ENCODE measurements at regions not wholly inside any gene's neighbourhood (a gene's known extent, or its start where the extent isn't known, plus 50 kb on each side); places are given as distances from the start of the nearest gene placed in this dataset.

- DNase-seq, result no peak
Measured at GRCh38 chr15:97446138-97446537, 514.4 kb upstream of the ARRDC4 start.

GRCh38 chr15:97456521-97457202 is 503.8 kb upstream of the ARRDC4 start:
- no peak for DNase-seq

GRCh38 chr15:97457203-97457847 is 503.2 kb upstream of the ARRDC4 start:
- no peak for DNase-seq

- DNase-seq, result no peak
Measured at GRCh38 chr15:97459771-97460170, 500.7 kb upstream of the ARRDC4 start.

- no peak for DNase-seq
Measured at GRCh38 chr15:97461226-97461625, 499.3 kb upstream of the ARRDC4 start.

GRCh38 chr15:97463696-97464095 is 496.8 kb upstream of the ARRDC4 start:
- no peak for DNase-seq

- no peak for DNase-seq
Measured at GRCh38 chr15:97470417-97470816, 490.1 kb upstream of the ARRDC4 start.

- no peak for DNase-seq
Measured at GRCh38 chr15:97473627-97474026, 486.9 kb upstream of the ARRDC4 start.

GRCh38 chr15:97479957-97480356 is 480.5 kb upstream of the ARRDC4 start:
- DNase-seq, result no peak

- no peak for DNase-seq
Measured at GRCh38 chr15:97482521-97482920, 478.0 kb upstream of the ARRDC4 start.

GRCh38 chr15:97483232-97483631 is 477.3 kb upstream of the ARRDC4 start:
- no peak for DNase-seq

GRCh38 chr15:97490429-97490828 is 470.1 kb upstream of the ARRDC4 start:
- no peak for DNase-seq

GRCh38 chr15:97501291-97501690 is 459.2 kb upstream of the ARRDC4 start:
- no peak for DNase-seq

- DNase-seq, result no peak
Measured at GRCh38 chr15:97502038-97502437, 458.5 kb upstream of the ARRDC4 start.

- no peak for DNase-seq
Measured at GRCh38 chr15:97504031-97504792, 456.3 kb upstream of the ARRDC4 start.

GRCh38 chr15:97517737-97518136 is 442.8 kb upstream of the ARRDC4 start:
- DNase-seq, result no peak

GRCh38 chr15:97520689-97521088 is 439.8 kb upstream of the ARRDC4 start:
- DNase-seq, result no peak

GRCh38 chr15:97521381-97522285 is 438.9 kb upstream of the ARRDC4 start:
- no peak for DNase-seq

GRCh38 chr15:97522347-97522746 is 438.2 kb upstream of the ARRDC4 start:
- no peak for DNase-seq

GRCh38 chr15:97525809-97526208 is 434.7 kb upstream of the ARRDC4 start:
- DNase-seq, result no peak

GRCh38 chr15:97528238-97528637 is 432.3 kb upstream of the ARRDC4 start:
- DNase-seq, result no peak

- no peak for DNase-seq
Measured at GRCh38 chr15:97545799-97546198, 414.7 kb upstream of the ARRDC4 start.

GRCh38 chr15:97547381-97547780 is 413.1 kb upstream of the ARRDC4 start:
- no peak for DNase-seq

Data from stimulated activated CD8-positive, alpha-beta memory T cell treated with anti-CD3 and anti-CD28 coated beads, Interleukin-4, amount 100 ng/mL, for 48 hours (primary cell).